Smooth muscle cell (in vitro differentiated cells): ENCODE measurements at regions not wholly inside any gene's neighbourhood (a gene's known extent, or its start where the extent isn't known, plus 50 kb on each side); places are given as distances from the start of the nearest gene placed in this dataset.

Source experiments
- DNase-seq: peaks from one replicate; lab custom pipeline; 2025; ENCODE audit not compliant: unreplicated experiment; lab: John Stamatoyannopoulos, UW
- H2AFZ ChIP-seq: fragments of 200-600 bp; sonication (generic); 2 replicates; pipeline ENCODE4 v1.6.0; 2016; ENCODE audit warnings: antibody characterized with exemption, low read depth, mild to moderate bottlenecking
- H3F3A ChIP-seq: fragments of 200-600 bp; sonication (generic); 2 replicates; pipeline ENCODE4 v1.6.0; 2017; ENCODE audit warnings: antibody characterized with exemption, low read depth
- H3K27ac ChIP-seq: fragments of 200-600 bp; sonication (generic); 2 replicates; pipeline ENCODE4 v1.5.1; 2016; ENCODE audit warnings: low read depth, mild to moderate bottlenecking
- H3K27me3 ChIP-seq: fragments of 200-600 bp; sonication (generic); 2 replicates; pipeline ENCODE4 v1.6.1; 2016; ENCODE audit warnings: low read depth, mild to moderate bottlenecking
- H3K36me3 ChIP-seq: fragments of 200-600 bp; sonication (generic); 2 replicates; pipeline ENCODE4 v1.5.1; 2016; ENCODE audit warnings: low read depth
- H3K4me1 ChIP-seq: fragments of 200-600 bp; sonication (generic); 2 replicates; pipeline ENCODE4 v1.5.1; 2016; ENCODE audit warnings: low read depth
- H3K4me2 ChIP-seq: fragments of 200-600 bp; sonication (generic); 2 replicates; pipeline ENCODE4 v1.6.0; 2016; ENCODE audit warnings: mild to moderate bottlenecking
- H3K4me3 ChIP-seq: fragments of 200-600 bp; sonication (generic); 2 replicates; pipeline ENCODE4 v1.5.1; 2016; ENCODE audit warnings: mild to moderate bottlenecking
- H3K79me2 ChIP-seq: fragments of 200-600 bp; sonication (generic); 2 replicates; pipeline ENCODE4 v1.6.0; 2016; ENCODE audit warnings: low read depth, mild to moderate bottlenecking
- H3K9ac ChIP-seq: fragments of 200-600 bp; sonication (generic); 2 replicates; pipeline ENCODE4 v1.6.0; 2016; ENCODE audit warnings: low read depth
- H3K9me3 ChIP-seq: fragments of 200-600 bp; sonication (generic); replicated peaks from 2 replicates; pipeline ENCODE4 v1.5.1; 2016; ENCODE audit warnings: low read depth
- H4K20me1 ChIP-seq: fragments of 200-600 bp; sonication (generic); 2 replicates; pipeline ENCODE4 v1.6.0; 2016; ENCODE audit warnings: low read depth
- WGBS: methylation state at CpG from one replicate; pipeline ENCODE4 v1.1.7; 2016; ENCODE audit warnings: low lambda C conversion rate; 5-methylcytosine and 5-hydroxymethylcytosine counted together
- TF ChIP-seq, protein P1 (sequence below): fragments of 200-600 bp; sonication (generic); IDR thresholded peaks from 2 replicates; pipeline ENCODE4 v1.5.1; 2017; ENCODE audit warnings: borderline replicate concordance, mild to moderate bottlenecking, antibody characterized with exemption; ENCODE audit not compliant: insufficient read depth, poor library complexity, severe bottlenecking

DNA sequence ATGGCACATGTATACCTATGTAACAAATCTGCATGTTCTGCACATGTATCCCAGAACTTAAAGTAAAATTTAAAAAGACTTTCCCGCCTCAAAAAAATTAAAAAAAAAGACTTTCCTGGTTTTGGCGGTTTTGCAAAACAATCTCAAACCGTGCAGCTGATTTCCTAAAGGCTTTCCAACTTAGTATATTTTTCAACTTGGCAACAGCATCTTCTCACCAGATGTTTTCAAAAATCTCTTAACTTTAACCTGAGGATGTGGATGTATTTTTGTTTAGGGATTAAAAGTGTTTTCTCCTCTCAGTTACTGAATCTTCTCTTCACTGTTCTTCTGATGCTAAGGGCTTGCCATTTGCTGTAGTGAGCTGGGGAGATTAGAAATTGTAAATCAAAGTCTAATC, 96.5 kb upstream of the PLPP4 start:
- H3K4me1 ChIP-seq: no peaks in the 10 kb centered on the region
- H3K36me3 ChIP-seq: no peaks in the 10 kb centered on the region
- H3K9me3 ChIP-seq: no peaks in the 10 kb centered on the region
- no peaks in the 10 kb centered on the region for H4K20me1 ChIP-seq
- no peaks in the 10 kb centered on the region for H3K27me3 ChIP-seq
- no peak overlapping the region for H3K4me3 ChIP-seq
- no peak for DNase-seq
- H3F3A ChIP-seq: no peaks in the 10 kb centered on the region
- H3K27ac ChIP-seq: no peak overlapping the region
- TF ChIP-seq, protein P1, sequence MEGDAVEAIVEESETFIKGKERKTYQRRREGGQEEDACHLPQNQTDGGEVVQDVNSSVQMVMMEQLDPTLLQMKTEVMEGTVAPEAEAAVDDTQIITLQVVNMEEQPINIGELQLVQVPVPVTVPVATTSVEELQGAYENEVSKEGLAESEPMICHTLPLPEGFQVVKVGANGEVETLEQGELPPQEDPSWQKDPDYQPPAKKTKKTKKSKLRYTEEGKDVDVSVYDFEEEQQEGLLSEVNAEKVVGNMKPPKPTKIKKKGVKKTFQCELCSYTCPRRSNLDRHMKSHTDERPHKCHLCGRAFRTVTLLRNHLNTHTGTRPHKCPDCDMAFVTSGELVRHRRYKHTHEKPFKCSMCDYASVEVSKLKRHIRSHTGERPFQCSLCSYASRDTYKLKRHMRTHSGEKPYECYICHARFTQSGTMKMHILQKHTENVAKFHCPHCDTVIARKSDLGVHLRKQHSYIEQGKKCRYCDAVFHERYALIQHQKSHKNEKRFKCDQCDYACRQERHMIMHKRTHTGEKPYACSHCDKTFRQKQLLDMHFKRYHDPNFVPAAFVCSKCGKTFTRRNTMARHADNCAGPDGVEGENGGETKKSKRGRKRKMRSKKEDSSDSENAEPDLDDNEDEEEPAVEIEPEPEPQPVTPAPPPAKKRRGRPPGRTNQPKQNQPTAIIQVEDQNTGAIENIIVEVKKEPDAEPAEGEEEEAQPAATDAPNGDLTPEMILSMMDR: no peak
- 82% methylated on average over 3 of the region's 3 CpGs for WGBS
- no peak overlapping the region for H2AFZ ChIP-seq
- H3K9ac ChIP-seq: no peak overlapping the region
- no peak overlapping the region for H3K4me2 ChIP-seq
- no peaks in the 10 kb centered on the region for H3K79me2 ChIP-seq

DNA sequence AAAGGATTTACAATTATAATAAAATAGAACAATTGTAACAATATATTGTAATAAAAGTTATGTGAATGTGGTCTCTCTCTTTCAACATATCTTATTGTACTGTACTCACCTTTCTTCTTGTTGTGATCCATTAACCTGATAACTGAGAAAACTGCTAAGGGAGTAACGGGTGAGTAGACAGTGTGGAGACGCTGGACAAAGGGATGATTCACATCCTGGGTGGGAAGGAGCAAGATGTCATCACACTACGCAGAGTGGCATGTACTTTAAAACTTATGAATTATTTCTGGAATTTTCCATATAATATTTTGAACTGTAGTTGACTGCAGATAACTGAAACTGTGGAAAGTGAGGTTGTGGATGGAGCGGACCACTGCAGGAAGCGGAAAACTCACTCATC, 91.2 kb upstream of the PLPP4 start:
- no peak for DNase-seq
- H3K4me3 ChIP-seq: no peak overlapping the region
- H3K36me3 ChIP-seq: no peaks in the 10 kb centered on the region
- TF ChIP-seq, protein P1: no peak
- 75% methylated on average over 5 of the region's 5 CpGs for WGBS
- H3K27me3 ChIP-seq: no peaks in the 10 kb centered on the region
- H3K4me1 ChIP-seq: no peaks in the 10 kb centered on the region
- no peak overlapping the region for H3K4me2 ChIP-seq
- no peaks in the 10 kb centered on the region for H3K79me2 ChIP-seq
- no peaks in the 10 kb centered on the region for H3F3A ChIP-seq
- H4K20me1 ChIP-seq: no peaks in the 10 kb centered on the region
- no peaks in the 10 kb centered on the region for H3K9me3 ChIP-seq
- no peak overlapping the region for H3K27ac ChIP-seq
- no peak overlapping the region for H2AFZ ChIP-seq
- H3K9ac ChIP-seq: no peak overlapping the region

DNA sequence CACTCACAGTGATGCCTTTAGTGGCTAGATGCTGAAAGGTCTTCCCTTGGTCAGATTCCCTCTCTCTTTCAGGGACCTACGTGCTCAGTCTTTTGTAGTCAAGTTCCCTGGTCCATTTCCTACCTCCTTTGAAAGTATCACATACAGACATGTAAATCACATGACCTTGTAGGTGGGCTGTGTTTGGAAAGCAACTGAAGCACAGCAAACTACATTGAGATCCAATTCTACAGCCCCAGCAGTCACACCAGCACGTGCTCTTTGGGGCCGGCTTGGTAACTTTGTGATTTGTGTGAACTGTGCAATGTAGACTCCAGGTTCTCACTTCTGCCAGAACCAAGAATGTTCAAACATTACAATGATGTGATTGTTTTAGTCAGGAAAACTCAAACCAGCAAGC, 89.7 kb upstream of the PLPP4 start:
- 89% methylated on average over 3 of the region's 3 CpGs for whole genome bisulfite sequencing
- H3K27ac ChIP-seq: no peak overlapping the region
- no peak overlapping the region for H3K4me2 ChIP-seq
- no peaks in the 10 kb centered on the region for H3K4me1 ChIP-seq
- H3K79me2 ChIP-seq: no peaks in the 10 kb centered on the region
- H3F3A ChIP-seq: no peaks in the 10 kb centered on the region
- no peaks in the 10 kb centered on the region for H3K27me3 ChIP-seq
- TF ChIP-seq, protein P1: no peak
- no peaks in the 10 kb centered on the region for H3K36me3 ChIP-seq
- no peak for DNase-seq
- no peaks in the 10 kb centered on the region for H3K9me3 ChIP-seq
- no peak overlapping the region for H2AFZ ChIP-seq
- H4K20me1 ChIP-seq: no peaks in the 10 kb centered on the region
- H3K4me3 ChIP-seq: no peak overlapping the region
- H3K9ac ChIP-seq: no peak overlapping the region

DNA sequence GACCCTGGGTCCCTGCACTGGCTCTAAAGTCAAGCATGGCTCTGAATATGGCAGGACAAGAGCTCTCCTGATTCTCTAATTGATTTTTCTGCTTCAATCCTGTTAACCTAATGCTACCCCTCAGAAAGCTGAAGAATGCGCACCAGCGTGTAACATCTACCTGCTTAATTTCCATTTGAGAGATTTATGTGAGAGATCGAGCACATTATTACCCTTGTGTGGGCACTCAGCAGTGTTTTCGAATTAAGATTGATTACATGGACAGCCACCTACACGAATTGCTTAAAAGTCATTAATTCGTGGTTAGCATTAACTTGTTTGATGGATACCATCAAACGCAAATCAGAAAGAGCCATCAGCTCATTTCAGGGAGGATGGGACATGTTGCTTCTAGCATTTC, 88.7 kb upstream of the PLPP4 start:
- no peak overlapping the region for H3K9ac ChIP-seq
- H2AFZ ChIP-seq: no peak overlapping the region
- WGBS: 93% methylated on average over 7 of the region's 7 CpGs
- H3K27me3 ChIP-seq: no peaks in the 10 kb centered on the region
- H3F3A ChIP-seq: no peaks in the 10 kb centered on the region
- no peaks in the 10 kb centered on the region for H3K9me3 ChIP-seq
- H3K79me2 ChIP-seq: no peaks in the 10 kb centered on the region
- H3K4me1 ChIP-seq: no peaks in the 10 kb centered on the region
- no peak overlapping the region for H3K4me3 ChIP-seq
- TF ChIP-seq, protein P1: no peak
- DNase-seq: no peak
- no peak overlapping the region for H3K4me2 ChIP-seq
- no peaks in the 10 kb centered on the region for H3K36me3 ChIP-seq
- no peaks in the 10 kb centered on the region for H4K20me1 ChIP-seq
- no peak overlapping the region for H3K27ac ChIP-seq
